Cardiac muscle cell (in vitro differentiated cells and primary cell): ENCODE measurements at regions not wholly inside any gene's neighbourhood (a gene's known extent, or its start where the extent isn't known, plus 50 kb on each side); places are given as distances from the start of the nearest gene placed in this dataset.

ENCODE experiments used
- DNase-seq, 2 donors: peaks; one replicate each; pipeline versions ENCODE4 v3.0.0 to v3.0.0-alpha.2; 2010 to 2017; ENCODE audit warnings: low read depth in 1 of 2, low spot score in 1 of 2
- H3K27ac ChIP-seq: fragments of 200-600 bp; sonication (generic); 2 replicates; pipeline ENCODE4 v1.5.1; 2016
- H3K27me3 ChIP-seq: fragments of 200-600 bp; sonication (generic); 2 replicates; pipeline ENCODE4 v1.6.0; 2016; ENCODE audit warnings: control low read depth
- H3K36me3 ChIP-seq: fragments of 200-600 bp; sonication (generic); 2 replicates; pipeline ENCODE4 v1.5.1; 2016; ENCODE audit warnings: control low read depth
- H3K4me1 ChIP-seq: fragments of 200-600 bp; sonication (generic); 2 replicates; pipeline ENCODE4 v1.8.1; 2017; ENCODE audit warnings: low read depth, mild to moderate bottlenecking, mixed run types
- H3K4me3 ChIP-seq: fragments of 200-600 bp; sonication (generic); 2 replicates; pipeline ENCODE4 v1.5.1; 2016; ENCODE audit warnings: mild to moderate bottlenecking
- H3K9me3 ChIP-seq: fragments of 200-600 bp; sonication (generic); 2 replicates; pipeline ENCODE4 v1.5.1; 2017; ENCODE audit warnings: low read depth, mild to moderate bottlenecking, control low read depth
- TF ChIP-seq, protein P1 (sequence below): IDR thresholded peaks from 2 replicates; pipeline ENCODE4 v1.5.1; 2012; ENCODE audit warnings: low read depth, mild to moderate bottlenecking, low read length

DNA sequence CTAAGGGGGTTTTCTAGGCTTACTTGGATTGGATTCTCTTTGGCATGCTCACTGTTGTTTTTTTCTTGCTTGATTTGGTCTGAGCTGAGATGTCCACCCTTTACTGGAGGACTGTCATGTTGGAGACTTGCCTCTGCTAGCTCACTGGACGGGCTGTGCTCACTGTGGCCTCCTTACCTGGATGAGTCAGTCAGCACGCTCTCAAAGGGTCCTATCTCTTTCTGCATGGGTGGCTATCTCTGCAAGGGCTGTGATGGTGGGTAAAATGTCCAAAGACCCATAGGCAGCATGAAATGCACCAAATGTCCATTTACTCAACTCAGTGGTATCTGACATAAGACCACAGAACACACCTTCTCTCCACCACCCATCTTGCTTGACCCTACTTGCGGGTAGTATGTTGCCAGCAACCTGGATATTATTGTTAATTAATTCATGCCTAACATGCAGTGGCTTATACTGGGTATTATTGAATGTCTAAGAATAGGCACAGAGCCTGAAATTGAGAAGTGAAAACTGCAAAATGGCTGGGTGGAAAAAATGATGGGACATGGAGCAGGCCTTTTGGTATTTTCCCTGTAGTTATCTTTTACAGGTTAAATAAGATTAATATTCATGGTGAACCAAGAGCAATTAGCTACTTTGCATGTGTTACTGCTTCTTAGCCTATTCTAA, 68.9 kb upstream of the TLE1 start:
- no peak for DNase-seq
- Histone ChIP-seq H3K27ac (no peak overlapping the region), H3K4me3 (no peak overlapping the region), H3K4me1 (no peaks in the 10 kb centered on the region), H3K9me3 (no peaks in the 10 kb centered on the region), H3K36me3 (no peaks in the 10 kb centered on the region), H3K27me3 (peaks cover 46% of the 10 kb centered on the region)
- TF ChIP-seq, protein P1, sequence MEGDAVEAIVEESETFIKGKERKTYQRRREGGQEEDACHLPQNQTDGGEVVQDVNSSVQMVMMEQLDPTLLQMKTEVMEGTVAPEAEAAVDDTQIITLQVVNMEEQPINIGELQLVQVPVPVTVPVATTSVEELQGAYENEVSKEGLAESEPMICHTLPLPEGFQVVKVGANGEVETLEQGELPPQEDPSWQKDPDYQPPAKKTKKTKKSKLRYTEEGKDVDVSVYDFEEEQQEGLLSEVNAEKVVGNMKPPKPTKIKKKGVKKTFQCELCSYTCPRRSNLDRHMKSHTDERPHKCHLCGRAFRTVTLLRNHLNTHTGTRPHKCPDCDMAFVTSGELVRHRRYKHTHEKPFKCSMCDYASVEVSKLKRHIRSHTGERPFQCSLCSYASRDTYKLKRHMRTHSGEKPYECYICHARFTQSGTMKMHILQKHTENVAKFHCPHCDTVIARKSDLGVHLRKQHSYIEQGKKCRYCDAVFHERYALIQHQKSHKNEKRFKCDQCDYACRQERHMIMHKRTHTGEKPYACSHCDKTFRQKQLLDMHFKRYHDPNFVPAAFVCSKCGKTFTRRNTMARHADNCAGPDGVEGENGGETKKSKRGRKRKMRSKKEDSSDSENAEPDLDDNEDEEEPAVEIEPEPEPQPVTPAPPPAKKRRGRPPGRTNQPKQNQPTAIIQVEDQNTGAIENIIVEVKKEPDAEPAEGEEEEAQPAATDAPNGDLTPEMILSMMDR: no peak

DNA sequence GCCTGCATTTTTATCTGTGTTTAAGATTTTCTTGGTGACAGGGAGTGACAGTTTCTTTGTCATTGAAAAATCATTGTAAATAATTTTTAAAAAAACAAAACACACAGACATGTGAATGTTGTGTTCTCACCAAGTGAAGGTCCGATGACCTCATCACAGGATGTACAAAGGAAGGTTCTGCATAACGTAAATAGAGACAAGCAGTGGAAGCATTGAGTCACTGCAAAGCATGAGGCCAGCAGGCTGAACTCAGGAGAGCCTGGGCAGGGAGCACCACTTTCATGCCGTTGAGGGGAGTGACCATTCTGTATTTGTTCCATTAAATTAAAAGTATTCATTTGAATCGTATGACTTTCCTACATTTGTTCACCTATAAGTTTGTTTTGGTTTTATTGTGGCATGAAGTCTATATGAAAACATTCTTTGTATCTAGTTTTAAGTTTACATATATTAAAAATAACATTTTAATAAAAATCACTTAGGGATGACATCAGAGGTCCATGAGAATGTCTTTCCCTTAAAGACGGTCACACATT, 70.4 kb upstream of the TLE1 start:
- DNase-seq: peak in 1 of 2 donors; percentile 90
- Histone ChIP-seq H3K4me3 (no peak overlapping the region), H3K4me1 (no peaks in the 10 kb centered on the region), H3K27ac (no peak overlapping the region), H3K36me3 (no peaks in the 10 kb centered on the region), H3K27me3 (peaks cover 33% of the 10 kb centered on the region), H3K9me3 (no peaks in the 10 kb centered on the region)
- TF ChIP-seq, protein P1: no peak

DNA sequence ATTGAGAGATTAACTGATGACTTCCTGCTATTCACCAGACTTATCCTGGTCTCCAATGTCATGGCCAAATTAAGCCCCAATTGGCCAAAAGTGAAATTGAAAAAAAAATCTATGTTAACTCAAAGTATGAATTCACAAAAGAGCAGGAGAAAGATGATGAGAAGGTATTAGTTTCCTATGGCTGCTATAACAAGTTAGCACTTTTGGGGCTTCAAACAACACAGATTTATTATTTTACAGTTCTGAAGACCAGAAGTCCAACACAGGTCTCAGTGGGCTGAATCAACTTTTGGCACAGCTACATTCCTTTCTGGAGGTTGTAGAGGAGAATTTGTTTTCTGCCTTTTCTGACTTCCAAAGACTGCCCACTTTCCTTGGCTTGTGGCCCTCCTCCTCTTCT, 78.6 kb upstream of the TLE1 start:
- Histone ChIP-seq H3K9me3 (no peaks in the 10 kb centered on the region), H3K4me3 (no peak overlapping the region), H3K4me1 (no peaks in the 10 kb centered on the region), H3K27ac (no peak overlapping the region), H3K36me3 (no peaks in the 10 kb centered on the region), H3K27me3 (peaks cover 8% of the 10 kb centered on the region)
- DNase-seq: no peak
- TF ChIP-seq, protein P1: no peak

DNA sequence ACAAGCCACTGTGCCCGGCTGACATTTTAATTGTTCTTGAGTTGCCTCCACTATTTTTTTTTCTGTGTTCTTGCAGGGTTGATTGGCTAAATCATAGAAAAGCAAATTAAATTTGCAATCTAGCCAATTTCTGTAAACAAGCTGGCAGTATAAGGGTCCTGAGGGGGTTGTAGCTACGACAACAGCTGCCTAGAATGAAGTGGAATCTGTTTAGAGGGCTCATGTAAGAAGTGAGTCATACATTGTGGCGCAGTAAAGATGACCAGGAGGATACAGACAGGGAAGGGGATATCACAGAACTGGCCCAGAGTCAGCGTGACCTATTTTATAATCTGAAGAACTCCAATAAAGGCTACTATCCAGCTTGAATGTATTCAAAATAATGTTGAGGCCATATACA, 82.2 kb upstream of the TLE1 start:
- H3K27ac ChIP-seq: no peak overlapping the region

DNA sequence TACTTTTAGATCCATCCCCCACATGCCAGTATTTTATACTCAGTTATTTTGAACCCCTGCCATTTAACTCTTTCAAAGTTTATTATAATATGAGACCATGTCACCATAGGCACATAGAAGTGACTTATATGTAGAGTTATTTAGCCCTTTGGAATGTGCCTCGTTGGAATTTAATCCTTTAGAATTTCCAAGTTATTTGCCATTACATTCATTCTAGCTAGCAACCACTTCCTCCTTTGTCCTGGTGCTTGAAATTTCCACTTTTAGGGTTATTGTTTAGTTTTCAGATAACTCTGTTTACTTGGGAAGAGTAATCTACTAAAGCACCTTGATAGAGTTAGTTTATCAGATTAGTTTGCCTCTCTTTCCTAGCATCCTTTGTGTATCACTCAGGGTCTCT, 82.8 kb upstream of the TLE1 start:
- DNase-seq: no peak
- no peaks in the 10 kb centered on the region for H3K36me3 ChIP-seq
- H3K27ac ChIP-seq: no peak overlapping the region
- TF ChIP-seq, protein P1: no peak
- H3K4me3 ChIP-seq: no peak overlapping the region
- H3K27me3 ChIP-seq: peaks cover 18% of the 10 kb centered on the region
- no peaks in the 10 kb centered on the region for H3K9me3 ChIP-seq
- no peaks in the 10 kb centered on the region for H3K4me1 ChIP-seq

More for the DNA sequence above, 82.2 kb upstream of the TLE1 start:
- H3K36me3 ChIP-seq: no peaks in the 10 kb centered on the region
- H3K9me3 ChIP-seq: no peaks in the 10 kb centered on the region
- no peak overlapping the region for H3K4me3 ChIP-seq
- TF ChIP-seq, protein P1: no peak
- no peak for DNase-seq
- H3K27me3 ChIP-seq: peaks cover 13% of the 10 kb centered on the region
- no peaks in the 10 kb centered on the region for H3K4me1 ChIP-seq
